ENCODE measurements at regions not wholly inside any gene's neighbourhood (a gene's known extent, or its start where the extent isn't known, plus 50 kb on each side); places are given as distances from the start of the nearest gene placed in this dataset.

DNA sequence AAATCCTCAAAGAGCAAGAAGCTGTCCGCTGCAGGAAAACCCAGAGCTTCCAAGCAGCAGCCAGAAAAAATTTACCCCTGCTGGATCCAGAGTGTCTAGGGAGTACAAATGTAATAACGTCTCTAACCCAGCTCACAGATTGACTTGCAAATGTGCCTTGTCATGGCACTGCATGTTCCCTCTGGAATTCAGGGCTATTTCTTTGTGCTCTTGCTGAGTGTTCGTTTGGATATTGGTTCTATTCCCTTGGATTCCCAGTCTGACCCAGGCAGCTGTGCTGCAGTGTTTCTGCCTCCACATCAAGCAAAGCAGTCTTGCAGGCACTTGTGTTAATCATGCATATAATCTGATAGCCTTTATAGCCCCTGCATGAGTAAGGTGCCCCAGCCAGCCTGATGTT lies 209.9 kb upstream of the GHITM start:
- no CpG with 5 or more reads among the region's 3 CpGs for WGBS, 2 donors (ENCODE audit: extremely low coverage in 2 of 2, insufficient read length in 2 of 2, insufficient replicate concordance in 1 of 2)

DNA sequence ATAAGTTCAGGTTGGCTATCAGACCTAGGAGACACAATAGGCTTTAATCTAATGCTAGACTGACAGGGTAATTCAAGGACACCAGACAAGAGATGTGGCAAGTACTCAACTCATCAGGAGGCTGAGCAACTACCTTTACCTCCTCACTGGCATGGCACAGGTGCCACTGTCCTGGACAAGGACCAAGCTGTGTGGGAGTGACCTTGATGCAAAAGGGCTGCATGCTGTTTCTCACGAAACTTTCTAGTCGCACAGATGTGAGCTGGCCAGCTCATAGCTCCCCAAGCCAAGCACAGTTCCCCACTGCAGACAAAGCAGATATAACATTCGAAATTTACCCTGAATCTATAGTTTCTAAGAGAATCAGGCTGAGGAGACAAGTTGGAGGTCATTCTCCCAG lies 207.6 kb upstream of the GHITM start:
- no peak overlapping the region for H3K18ac ChIP-seq (ENCODE audit: low read length)
- H3K27ac ChIP-seq (replicated peaks; ENCODE audit: low read length), result no peak overlapping the region
- H3K9me3 ChIP-seq (replicated peaks in 1 of 2; ENCODE audit: control insufficient read depth in 2 of 2, insufficient read depth in 1 of 2, low read depth in 1 of 2, low read length in 2 of 2), result peaks cover 0 to 3% of the 10 kb centered on the region in 2 donors
- no peak overlapping the region for H2AK5ac ChIP-seq (ENCODE audit: low read depth, low read length)
- no peak overlapping the region for H3K4me2 ChIP-seq (ENCODE audit: insufficient read depth, low read length, poor library complexity, severe bottlenecking)
- no peak overlapping the region for H3K4ac ChIP-seq (ENCODE audit: low read length)
- H2BK5ac ChIP-seq (ENCODE audit: low read length), result no peak overlapping the region
- no peak overlapping the region for H2AFZ ChIP-seq (ENCODE audit: low read length)
- H2BK120ac ChIP-seq (ENCODE audit: low read depth, low read length), result no peak overlapping the region
- H2BK15ac ChIP-seq (ENCODE audit: low read length), result no peak overlapping the region
- H3K4me1 ChIP-seq (ENCODE audit: control insufficient read depth in 2 of 2, insufficient read depth in 1 of 2, low read depth in 1 of 2, low read length in 2 of 2), result peaks cover 2 to 7% of the 10 kb centered on the region in 2 donors
- no peak overlapping the region for H4K91ac ChIP-seq (ENCODE audit: low read depth, low read length, poor library complexity)
- H3K9ac ChIP-seq (ENCODE audit: low read depth, low read length, poor library complexity), result no peak overlapping the region
- no peaks in the 10 kb centered on the region for H3K27me3 ChIP-seq (ENCODE audit: control insufficient read depth in 3 of 3, insufficient read depth in 3 of 3, low read depth in 1 of 3, low read length in 3 of 3)
- no peaks in the 10 kb centered on the region for H3K79me1 ChIP-seq (ENCODE audit: low read depth, low read length)
- H3K14ac ChIP-seq (ENCODE audit: low read length), result no peak overlapping the region
- no peak overlapping the region for H3K23ac ChIP-seq (ENCODE audit: low read depth, low read length, poor library complexity)
- no peak overlapping the region for H2BK12ac ChIP-seq (ENCODE audit: low read length)
- H3K36me3 ChIP-seq (replicated peaks in 1 of 2; ENCODE audit: control insufficient read depth in 2 of 2, insufficient read depth in 2 of 2, low read length in 2 of 2), result no peaks in the 10 kb centered on the region
- H4K8ac ChIP-seq (ENCODE audit: low read depth, low read length), result no peak overlapping the region
- no peak overlapping the region for H3K4me3 ChIP-seq (ENCODE audit: low read length in 2 of 2)
- no CpG with 5 or more reads among the region's 3 CpGs for WGBS, 2 donors (ENCODE audit: extremely low coverage in 2 of 2, insufficient read length in 2 of 2, insufficient replicate concordance in 1 of 2)
- no peak for DNase-seq (ENCODE audit: low spot score)

More for the DNA sequence above, 209.9 kb upstream of the GHITM start:
- Histone ChIP-seq H4K91ac (ENCODE audit: low read depth, low read length, poor library complexity) (no peak overlapping the region), H3K27me3 (ENCODE audit: control insufficient read depth in 3 of 3, insufficient read depth in 3 of 3, low read depth in 1 of 3, low read length in 3 of 3) (no peaks in the 10 kb centered on the region), H3K4me1 (ENCODE audit: control insufficient read depth in 2 of 2, insufficient read depth in 1 of 2, low read depth in 1 of 2, low read length in 2 of 2) (peaks cover 6 to 7% of the 10 kb centered on the region in 2 donors), H2BK15ac (ENCODE audit: low read length) (no peak overlapping the region), H3K9me3 (replicated peaks in 1 of 2; ENCODE audit: control insufficient read depth in 2 of 2, insufficient read depth in 1 of 2, low read depth in 1 of 2, low read length in 2 of 2) (peaks cover 3% of the 10 kb centered on the region in 2 donors), H2BK12ac (ENCODE audit: low read length) (no peak overlapping the region), H2BK120ac (ENCODE audit: low read depth, low read length) (no peak overlapping the region), H3K9ac (ENCODE audit: low read depth, low read length, poor library complexity) (no peak overlapping the region), H3K18ac (ENCODE audit: low read length) (peak overlapping the region; percentile 72), H4K8ac (ENCODE audit: low read depth, low read length) (no peak overlapping the region), H3K79me1 (ENCODE audit: low read depth, low read length) (no peaks in the 10 kb centered on the region), H3K4me2 (ENCODE audit: insufficient read depth, low read length, poor library complexity, severe bottlenecking) (no peak overlapping the region), H3K14ac (ENCODE audit: low read length) (no peak overlapping the region), H3K4me3 (ENCODE audit: low read length in 2 of 2) (peak overlapping the region in 1 of 2 donors; percentile 43), H2AK5ac (ENCODE audit: low read depth, low read length) (no peak overlapping the region), H3K27ac (replicated peaks; ENCODE audit: low read length) (no peak overlapping the region), H2BK5ac (ENCODE audit: low read length) (no peak overlapping the region), H2AFZ (ENCODE audit: low read length) (peak overlapping the region; percentile 7), H3K36me3 (replicated peaks in 1 of 2; ENCODE audit: control insufficient read depth in 2 of 2, insufficient read depth in 2 of 2, low read length in 2 of 2) (no peaks in the 10 kb centered on the region), H3K23ac (ENCODE audit: low read depth, low read length, poor library complexity) (no peak overlapping the region), H3K4ac (ENCODE audit: low read length) (no peak overlapping the region)
- no peak for DNase-seq (ENCODE audit: low spot score)

DNA sequence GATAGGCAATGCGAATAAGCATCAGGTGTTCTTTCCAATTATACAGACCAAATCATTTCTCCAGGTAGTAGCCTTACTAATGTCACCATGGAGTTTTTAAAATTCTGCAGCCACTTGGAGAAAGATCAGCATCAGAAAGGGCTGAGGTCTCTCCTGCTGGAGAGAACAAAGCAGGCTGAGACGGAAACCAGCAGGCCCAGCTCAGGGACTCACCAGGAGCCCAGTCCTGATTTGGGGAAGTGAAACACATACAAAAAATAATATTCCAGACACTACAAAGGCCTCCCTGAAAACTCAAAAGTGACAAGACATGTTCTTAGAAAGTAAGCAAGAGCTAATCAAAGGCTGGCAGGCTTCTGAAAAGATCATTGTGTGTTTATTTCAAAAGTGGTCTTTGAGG lies 207.1 kb upstream of the GHITM start:
- no peak overlapping the region for H2AFZ ChIP-seq (ENCODE audit: low read length)
- H2BK12ac ChIP-seq (ENCODE audit: low read length), result no peak overlapping the region
- H3K27ac ChIP-seq (replicated peaks; ENCODE audit: low read length), result no peak overlapping the region
- no peak overlapping the region for H2BK5ac ChIP-seq (ENCODE audit: low read length)
- WGBS, 2 donors (ENCODE audit: extremely low coverage in 2 of 2, insufficient read length in 2 of 2, insufficient replicate concordance in 1 of 2), result no CpG with 5 or more reads among the region's 2 CpGs
- H3K27me3 ChIP-seq (ENCODE audit: control insufficient read depth in 3 of 3, insufficient read depth in 3 of 3, low read depth in 1 of 3, low read length in 3 of 3), result no peaks in the 10 kb centered on the region
- H3K4me2 ChIP-seq (ENCODE audit: insufficient read depth, low read length, poor library complexity, severe bottlenecking), result no peak overlapping the region
- no peak overlapping the region for H3K14ac ChIP-seq (ENCODE audit: low read length)
- DNase-seq (ENCODE audit: low spot score), result no peak
- no peak overlapping the region for H3K9ac ChIP-seq (ENCODE audit: low read depth, low read length, poor library complexity)
- H3K79me1 ChIP-seq (ENCODE audit: low read depth, low read length), result no peaks in the 10 kb centered on the region
- no peak overlapping the region for H2BK15ac ChIP-seq (ENCODE audit: low read length)
- H3K9me3 ChIP-seq (replicated peaks in 1 of 2; ENCODE audit: control insufficient read depth in 2 of 2, insufficient read depth in 1 of 2, low read depth in 1 of 2, low read length in 2 of 2), result peaks cover 0 to 3% of the 10 kb centered on the region in 2 donors
- H4K91ac ChIP-seq (ENCODE audit: low read depth, low read length, poor library complexity), result no peak overlapping the region
- no peaks in the 10 kb centered on the region for H3K36me3 ChIP-seq (replicated peaks in 1 of 2; ENCODE audit: control insufficient read depth in 2 of 2, insufficient read depth in 2 of 2, low read length in 2 of 2)
- H4K8ac ChIP-seq (ENCODE audit: low read depth, low read length), result no peak overlapping the region
- no peak overlapping the region for H3K4ac ChIP-seq (ENCODE audit: low read length)
- H3K23ac ChIP-seq (ENCODE audit: low read depth, low read length, poor library complexity), result no peak overlapping the region
- H2BK120ac ChIP-seq (ENCODE audit: low read depth, low read length), result no peak overlapping the region
- no peak overlapping the region for H2AK5ac ChIP-seq (ENCODE audit: low read depth, low read length)
- H3K4me1 ChIP-seq (ENCODE audit: control insufficient read depth in 2 of 2, insufficient read depth in 1 of 2, low read depth in 1 of 2, low read length in 2 of 2), result peaks cover 2 to 7% of the 10 kb centered on the region in 2 donors
- H3K18ac ChIP-seq (ENCODE audit: low read length), result no peak overlapping the region
- H3K4me3 ChIP-seq (ENCODE audit: low read length in 2 of 2), result no peak overlapping the region

DNA sequence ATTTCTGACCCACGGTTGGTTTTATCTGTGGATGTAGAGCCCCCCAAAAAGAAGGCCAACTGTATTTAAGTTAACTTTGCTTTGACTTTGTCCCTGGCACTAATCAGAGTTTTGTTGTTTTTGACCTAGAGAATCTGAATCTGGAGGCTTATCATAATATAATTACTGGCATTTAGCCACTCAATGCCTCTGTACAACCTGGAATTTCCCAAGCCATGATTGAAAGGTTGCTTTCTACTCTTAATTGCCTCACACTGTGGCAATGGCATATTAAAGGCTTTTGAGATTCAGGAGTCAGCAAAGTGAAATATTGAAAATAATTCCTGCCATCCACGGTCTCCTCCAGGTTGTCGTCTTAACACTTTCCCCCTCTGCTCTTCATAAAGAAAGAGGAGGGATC lies 205.2 kb upstream of the GHITM start:
- Histone ChIP-seq H3K18ac (ENCODE audit: low read length) (no peak overlapping the region), H2BK5ac (ENCODE audit: low read length) (no peak overlapping the region), H3K4me3 (ENCODE audit: low read length in 2 of 2) (no peak overlapping the region), H4K8ac (ENCODE audit: low read depth, low read length) (no peak overlapping the region), H2AFZ (ENCODE audit: low read length) (no peak overlapping the region), H3K27ac (replicated peaks; ENCODE audit: low read length) (no peak overlapping the region), H3K4me1 (ENCODE audit: control insufficient read depth in 2 of 2, insufficient read depth in 1 of 2, low read depth in 1 of 2, low read length in 2 of 2) (peaks cover 2 to 4% of the 10 kb centered on the region in 2 donors), H4K91ac (ENCODE audit: low read depth, low read length, poor library complexity) (no peak overlapping the region), H2BK12ac (ENCODE audit: low read length) (no peak overlapping the region), H3K4me2 (ENCODE audit: insufficient read depth, low read length, poor library complexity, severe bottlenecking) (no peak overlapping the region), H2BK15ac (ENCODE audit: low read length) (no peak overlapping the region), H3K23ac (ENCODE audit: low read depth, low read length, poor library complexity) (no peak overlapping the region), H3K36me3 (replicated peaks in 1 of 2; ENCODE audit: control insufficient read depth in 2 of 2, insufficient read depth in 2 of 2, low read length in 2 of 2) (no peaks in the 10 kb centered on the region), H3K27me3 (ENCODE audit: control insufficient read depth in 3 of 3, insufficient read depth in 3 of 3, low read depth in 1 of 3, low read length in 3 of 3) (no peaks in the 10 kb centered on the region), H3K4ac (ENCODE audit: low read length) (no peak overlapping the region), H3K9ac (ENCODE audit: low read depth, low read length, poor library complexity) (no peak overlapping the region), H3K9me3 (replicated peaks in 1 of 2; ENCODE audit: control insufficient read depth in 2 of 2, insufficient read depth in 1 of 2, low read depth in 1 of 2, low read length in 2 of 2) (no peaks in the 10 kb centered on the region), H2BK120ac (ENCODE audit: low read depth, low read length) (no peak overlapping the region), H3K14ac (ENCODE audit: low read length) (no peak overlapping the region), H3K79me1 (ENCODE audit: low read depth, low read length) (no peaks in the 10 kb centered on the region), H2AK5ac (ENCODE audit: low read depth, low read length) (no peak overlapping the region)
- WGBS, 2 donors (ENCODE audit: extremely low coverage in 2 of 2, insufficient read length in 2 of 2, insufficient replicate concordance in 1 of 2), result no CpG with 5 or more reads among the region's 3 CpGs
- DNase-seq (ENCODE audit: low spot score), result no peak
